BJ (cell line): ENCODE measurements at regions not wholly inside any gene's neighbourhood (a gene's known extent, or its start where the extent isn't known, plus 50 kb on each side); places are given as distances from the start of the nearest gene placed in this dataset.

Experiments
- CTCF ChIA-PET: fragments of 350-600 bp; formaldehyde crosslinking; extraction: SDS; loops from one replicate; lab custom pipeline; 2021; ENCODE audit warnings: antibody characterized with exemption, inconsistent platforms; lab: Yijun Ruan, JAX
- POLR2A ChIA-PET: fragments of 300-600 bp; sonication (Branson Sonifier 250); formaldehyde crosslinking; extraction: SDS; loops from one replicate; lab custom pipeline; 2021; ENCODE audit warnings: antibody characterized with exemption; lab: Charles Lee
- DNase-seq: peaks from one replicate; pipeline ENCODE4 v3.0.0-alpha.2; 2011; ENCODE audit warnings: low read depth
- H3K27me3 ChIP-seq: 2 replicates; pipeline ENCODE4 v1.6.0; 2011; ENCODE audit warnings: low read length; ENCODE audit not compliant: control insufficient read depth, insufficient read depth
- H3K36me3 ChIP-seq: 2 replicates; pipeline ENCODE4 v1.5.1; 2011; ENCODE audit warnings: low read length; ENCODE audit not compliant: control insufficient read depth, insufficient read depth
- H3K4me3 ChIP-seq: 2 replicates; pipeline ENCODE4 v1.5.1; 2011; ENCODE audit warnings: low read depth, mild to moderate bottlenecking, control low read depth, low read length
- TF ChIP-seq, protein P1 (sequence below): IDR thresholded peaks from 2 replicates; pipeline ENCODE4 v1.5.1; 2011; ENCODE audit warnings: low read depth, mild to moderate bottlenecking, control low read depth, inconsistent platforms, low read length, moderate library complexity; ENCODE audit not compliant: insufficient read depth

DNA sequence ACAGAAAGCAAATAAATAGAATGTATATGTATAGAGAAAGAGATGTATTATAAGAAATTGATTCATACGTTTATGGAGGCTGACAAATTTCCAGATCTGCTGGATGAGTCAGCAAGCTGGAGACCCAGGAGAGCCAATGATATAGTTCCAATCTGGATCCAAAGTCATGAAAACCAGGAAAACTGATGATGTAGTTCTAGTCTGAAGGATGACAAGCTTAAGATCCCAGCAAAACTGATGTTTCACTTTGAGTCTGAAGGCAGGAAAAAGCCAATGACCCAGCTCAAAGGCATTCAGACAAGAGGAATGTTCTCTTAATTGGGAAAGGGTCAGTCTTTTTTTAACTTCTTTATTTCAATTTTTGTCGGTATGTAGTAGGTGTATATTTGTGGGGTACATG is 102.6 kb downstream of the LHFPL1 start:
- no peak for DNase-seq
- ChIA-PET POLR2A (no interaction called here), CTCF (interaction anchor here (0.8 kb wide), 1 partner anchor 8 kb away, joined by 3 read pairs; no protein-coding TSS in a partner anchor)
- Histone ChIP-seq H3K27me3 (no peaks in the 10 kb centered on the region), H3K36me3 (no peaks in the 10 kb centered on the region), H3K4me3 (no peak overlapping the region)
- TF ChIP-seq, protein P1, sequence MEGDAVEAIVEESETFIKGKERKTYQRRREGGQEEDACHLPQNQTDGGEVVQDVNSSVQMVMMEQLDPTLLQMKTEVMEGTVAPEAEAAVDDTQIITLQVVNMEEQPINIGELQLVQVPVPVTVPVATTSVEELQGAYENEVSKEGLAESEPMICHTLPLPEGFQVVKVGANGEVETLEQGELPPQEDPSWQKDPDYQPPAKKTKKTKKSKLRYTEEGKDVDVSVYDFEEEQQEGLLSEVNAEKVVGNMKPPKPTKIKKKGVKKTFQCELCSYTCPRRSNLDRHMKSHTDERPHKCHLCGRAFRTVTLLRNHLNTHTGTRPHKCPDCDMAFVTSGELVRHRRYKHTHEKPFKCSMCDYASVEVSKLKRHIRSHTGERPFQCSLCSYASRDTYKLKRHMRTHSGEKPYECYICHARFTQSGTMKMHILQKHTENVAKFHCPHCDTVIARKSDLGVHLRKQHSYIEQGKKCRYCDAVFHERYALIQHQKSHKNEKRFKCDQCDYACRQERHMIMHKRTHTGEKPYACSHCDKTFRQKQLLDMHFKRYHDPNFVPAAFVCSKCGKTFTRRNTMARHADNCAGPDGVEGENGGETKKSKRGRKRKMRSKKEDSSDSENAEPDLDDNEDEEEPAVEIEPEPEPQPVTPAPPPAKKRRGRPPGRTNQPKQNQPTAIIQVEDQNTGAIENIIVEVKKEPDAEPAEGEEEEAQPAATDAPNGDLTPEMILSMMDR, result no peak

DNA sequence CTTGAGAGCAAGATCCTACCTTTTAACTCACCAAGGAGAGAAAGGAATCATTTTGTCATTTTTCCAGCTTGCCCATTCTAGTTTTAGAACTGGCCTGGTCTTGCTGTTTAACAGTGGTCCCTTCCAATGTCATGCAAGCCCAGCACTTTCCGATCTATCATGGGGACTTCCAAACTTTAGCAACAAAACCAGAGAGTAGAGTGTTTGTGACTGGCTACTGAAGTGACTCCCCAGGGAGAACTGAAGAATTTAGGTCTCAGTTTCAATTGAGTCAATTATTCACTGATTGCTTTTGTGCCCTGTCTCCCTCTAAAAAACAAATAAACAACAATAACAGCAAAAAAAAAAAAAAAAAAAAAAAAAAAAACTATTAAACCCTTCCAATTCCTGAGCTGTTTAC is 108.3 kb downstream of the LHFPL1 start:
- no peak for DNase-seq
- CTCF ChIA-PET, result no interaction called here
- Histone ChIP-seq H3K36me3 (no peaks in the 10 kb centered on the region), H3K4me3 (no peak overlapping the region), H3K27me3 (no peaks in the 10 kb centered on the region)
- TF ChIP-seq, protein P1, result no peak
- POLR2A ChIA-PET, result no interaction called here

DNA sequence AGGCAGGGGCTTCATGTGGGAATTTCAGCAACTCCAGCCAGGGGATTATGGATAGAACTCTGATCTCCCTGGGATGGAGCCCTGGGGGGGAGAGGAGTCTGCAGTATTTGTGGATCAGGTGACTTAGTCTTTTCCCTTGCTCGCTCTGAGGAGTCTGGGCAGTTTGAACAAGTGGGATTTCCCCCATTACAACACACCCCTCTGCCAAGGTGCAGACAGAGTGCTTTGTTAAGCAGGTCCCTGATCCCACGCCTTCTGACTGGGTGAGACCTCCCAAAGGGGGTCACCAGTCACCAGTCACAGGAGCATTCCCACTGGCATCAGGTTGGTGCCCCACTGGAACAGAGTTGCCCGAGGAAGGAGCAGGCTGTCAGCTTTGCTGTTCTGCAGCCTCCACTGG is 123.9 kb downstream of the LHFPL1 start:
- Histone ChIP-seq H3K36me3 (no peaks in the 10 kb centered on the region), H3K27me3 (no peaks in the 10 kb centered on the region), H3K4me3 (no peak overlapping the region)
- POLR2A ChIA-PET, result no interaction called here
- TF ChIP-seq, protein P1, result no peak
- DNase-seq, result no peak
- CTCF ChIA-PET, result no interaction called here

DNA sequence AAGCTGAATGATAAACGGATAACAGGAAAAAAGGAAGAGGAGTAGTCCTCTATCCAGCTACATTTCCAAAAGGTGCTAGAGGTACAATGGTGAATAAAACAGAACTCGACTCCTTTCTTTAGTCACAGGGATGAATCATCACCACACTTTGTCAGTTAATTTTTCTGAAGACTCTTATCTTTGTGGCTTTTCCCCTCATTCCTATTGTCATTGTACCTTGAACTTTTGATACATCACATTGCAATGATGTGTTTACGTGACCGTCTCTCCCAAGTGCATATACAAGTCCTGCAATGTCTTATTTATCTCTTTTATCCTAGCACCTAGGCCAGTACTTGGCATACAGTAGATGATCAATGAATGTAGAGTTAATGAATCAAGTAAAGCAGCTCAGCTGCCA is 134.7 kb downstream of the LHFPL1 start:
- DNase-seq, result no peak
- TF ChIP-seq, protein P1, result no peak
- no peaks in the 10 kb centered on the region for H3K27me3 ChIP-seq
- no peaks in the 10 kb centered on the region for H3K36me3 ChIP-seq
- CTCF ChIA-PET, result no interaction called here
- POLR2A ChIA-PET, result no interaction called here
- H3K4me3 ChIP-seq, result no peak overlapping the region

DNA sequence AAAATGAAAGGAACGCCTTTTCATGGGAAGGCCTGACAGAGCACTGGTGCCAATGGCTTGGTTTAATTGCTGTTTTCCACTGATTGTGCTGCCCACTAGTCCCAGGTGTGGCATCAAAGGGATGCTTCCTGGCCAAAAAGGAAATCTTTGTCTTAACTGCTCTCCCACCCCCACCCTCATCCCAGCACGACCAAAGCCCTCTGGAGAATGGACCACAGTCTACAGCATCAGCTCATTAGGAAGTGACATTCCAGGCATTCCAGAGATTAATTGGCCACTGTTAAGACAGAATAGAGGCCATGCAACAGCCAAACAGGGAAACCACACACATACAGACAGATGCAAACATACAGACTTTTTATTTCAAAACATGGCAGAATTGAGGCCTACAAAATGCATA is 143.2 kb downstream of the LHFPL1 start:
- POLR2A ChIA-PET, result no interaction called here
- CTCF ChIA-PET, result no interaction called here
- H3K36me3 ChIP-seq, result no peaks in the 10 kb centered on the region
- H3K4me3 ChIP-seq, result no peak overlapping the region
- no peaks in the 10 kb centered on the region for H3K27me3 ChIP-seq
- no peak for DNase-seq
- TF ChIP-seq, protein P1, result no peak
